ENCODE measurements at regions not wholly inside any gene's neighbourhood (a gene's known extent, or its start where the extent isn't known, plus 50 kb on each side); places are given as distances from the start of the nearest gene placed in this dataset.

DNA sequence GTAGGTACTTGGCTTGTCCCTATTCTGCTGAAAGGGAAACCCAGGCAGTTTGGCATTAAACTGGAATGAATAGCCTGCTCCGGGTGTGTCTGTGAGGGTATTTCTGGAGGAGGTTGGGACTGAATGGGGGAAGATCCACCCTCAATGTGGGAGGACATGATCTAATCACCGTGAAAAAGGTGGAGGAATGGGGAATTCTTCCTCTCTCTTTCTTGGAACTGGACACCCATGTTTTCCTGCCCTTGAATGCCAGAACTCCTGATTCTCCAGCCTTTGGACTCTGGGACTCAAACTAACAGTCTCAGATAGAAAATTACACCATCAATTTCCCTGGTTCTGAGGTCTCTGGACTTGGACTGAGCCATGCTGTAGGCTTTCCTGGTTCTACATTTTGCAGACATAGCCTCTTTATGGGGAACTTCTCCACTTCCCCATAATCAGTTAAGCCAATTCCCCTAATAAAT lies 391.7 kb downstream of the EDEM1 start:
- H3F3A ChIP-seq (ENCODE audit: insufficient read depth, low read length), result no peaks in the 10 kb centered on the region
- no peak for DNase-seq
- no peaks in the 10 kb centered on the region for H3K9me3 ChIP-seq (replicated peaks; ENCODE audit: insufficient read depth, low read length)
- H3K27me3 ChIP-seq (replicated peaks; ENCODE audit: insufficient read depth, low read length), result no peaks in the 10 kb centered on the region
- H2AFZ ChIP-seq (ENCODE audit: low read length), result no peak overlapping the region
- no peak for TF ChIP-seq EZH2 (optimal IDR thresholded peaks at IDR 0.05; ENCODE audit: low read depth, low read length)
- no peak for TF ChIP-seq EZH2phosphoT487 (IDR thresholded peaks at IDR 0.05; ENCODE audit: low read length)
- TF ChIP-seq, protein P1, sequence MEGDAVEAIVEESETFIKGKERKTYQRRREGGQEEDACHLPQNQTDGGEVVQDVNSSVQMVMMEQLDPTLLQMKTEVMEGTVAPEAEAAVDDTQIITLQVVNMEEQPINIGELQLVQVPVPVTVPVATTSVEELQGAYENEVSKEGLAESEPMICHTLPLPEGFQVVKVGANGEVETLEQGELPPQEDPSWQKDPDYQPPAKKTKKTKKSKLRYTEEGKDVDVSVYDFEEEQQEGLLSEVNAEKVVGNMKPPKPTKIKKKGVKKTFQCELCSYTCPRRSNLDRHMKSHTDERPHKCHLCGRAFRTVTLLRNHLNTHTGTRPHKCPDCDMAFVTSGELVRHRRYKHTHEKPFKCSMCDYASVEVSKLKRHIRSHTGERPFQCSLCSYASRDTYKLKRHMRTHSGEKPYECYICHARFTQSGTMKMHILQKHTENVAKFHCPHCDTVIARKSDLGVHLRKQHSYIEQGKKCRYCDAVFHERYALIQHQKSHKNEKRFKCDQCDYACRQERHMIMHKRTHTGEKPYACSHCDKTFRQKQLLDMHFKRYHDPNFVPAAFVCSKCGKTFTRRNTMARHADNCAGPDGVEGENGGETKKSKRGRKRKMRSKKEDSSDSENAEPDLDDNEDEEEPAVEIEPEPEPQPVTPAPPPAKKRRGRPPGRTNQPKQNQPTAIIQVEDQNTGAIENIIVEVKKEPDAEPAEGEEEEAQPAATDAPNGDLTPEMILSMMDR (IDR thresholded peaks at IDR 0.05; ENCODE audit: low read length), result no peak
- no peaks in the 10 kb centered on the region for H3K4me1 ChIP-seq (ENCODE audit: low read length)
- H3K4me3 ChIP-seq (ENCODE audit: low read length), result no peak overlapping the region
- H3K4me2 ChIP-seq (ENCODE audit: low read depth, low read length), result no peak overlapping the region
- H4K20me1 ChIP-seq (ENCODE audit: insufficient read depth, low read length), result no peaks in the 10 kb centered on the region
- H3K79me2 ChIP-seq (ENCODE audit: low read length), result no peaks in the 10 kb centered on the region
- H3K36me3 ChIP-seq (replicated peaks; ENCODE audit: insufficient read depth, low read length), result no peaks in the 10 kb centered on the region
- no peak overlapping the region for H3K27ac ChIP-seq (ENCODE audit: low read length)
- no peaks in the 10 kb centered on the region for H3K9me2 ChIP-seq (replicated peaks; ENCODE audit: insufficient read depth, low read length)
- no peak overlapping the region for H3K9ac ChIP-seq (ENCODE audit: low read length)

DNA sequence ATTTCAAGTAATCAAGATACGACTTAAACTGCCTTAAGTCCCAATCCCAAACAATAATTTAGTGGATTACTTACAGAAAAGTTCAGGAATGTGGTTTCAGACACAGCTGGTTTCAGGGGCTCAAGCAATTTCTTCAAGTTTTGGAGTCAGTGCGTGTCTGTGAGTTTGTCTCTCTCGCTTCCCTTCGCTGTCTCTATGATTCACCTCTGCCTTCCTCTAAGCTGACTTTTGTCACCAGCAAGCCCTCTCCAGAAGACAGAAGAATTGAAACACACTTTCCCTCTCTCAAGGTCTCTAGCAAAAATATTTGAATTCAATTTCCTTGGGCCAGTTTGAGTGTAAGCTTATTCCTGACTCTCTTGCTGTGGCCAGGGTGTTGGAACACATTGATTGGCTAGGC lies 392.4 kb downstream of the EDEM1 start:
- H3K27me3 ChIP-seq (replicated peaks; ENCODE audit: insufficient read depth, low read length), result no peaks in the 10 kb centered on the region
- H3K9me3 ChIP-seq (replicated peaks; ENCODE audit: insufficient read depth, low read length), result no peaks in the 10 kb centered on the region
- no peak overlapping the region for H3K4me3 ChIP-seq (ENCODE audit: low read length)
- H3K4me2 ChIP-seq (ENCODE audit: low read depth, low read length), result no peak overlapping the region
- H3K9me2 ChIP-seq (replicated peaks; ENCODE audit: insufficient read depth, low read length), result no peaks in the 10 kb centered on the region
- no peaks in the 10 kb centered on the region for H3K4me1 ChIP-seq (ENCODE audit: low read length)
- no peaks in the 10 kb centered on the region for H4K20me1 ChIP-seq (ENCODE audit: insufficient read depth, low read length)
- no peak for DNase-seq
- H3K79me2 ChIP-seq (ENCODE audit: low read length), result no peaks in the 10 kb centered on the region
- no peaks in the 10 kb centered on the region for H3F3A ChIP-seq (ENCODE audit: insufficient read depth, low read length)
- H3K9ac ChIP-seq (ENCODE audit: low read length), result no peak overlapping the region
- H3K36me3 ChIP-seq (replicated peaks; ENCODE audit: insufficient read depth, low read length), result no peaks in the 10 kb centered on the region
- TF ChIP-seq, protein P1 (IDR thresholded peaks at IDR 0.05; ENCODE audit: low read length), result no peak
- TF ChIP-seq EZH2phosphoT487 (IDR thresholded peaks at IDR 0.05; ENCODE audit: low read length), result no peak
- TF ChIP-seq EZH2 (optimal IDR thresholded peaks at IDR 0.05; ENCODE audit: low read depth, low read length), result no peak
- H3K27ac ChIP-seq (ENCODE audit: low read length), result no peak overlapping the region
- no peak overlapping the region for H2AFZ ChIP-seq (ENCODE audit: low read length)

DNA sequence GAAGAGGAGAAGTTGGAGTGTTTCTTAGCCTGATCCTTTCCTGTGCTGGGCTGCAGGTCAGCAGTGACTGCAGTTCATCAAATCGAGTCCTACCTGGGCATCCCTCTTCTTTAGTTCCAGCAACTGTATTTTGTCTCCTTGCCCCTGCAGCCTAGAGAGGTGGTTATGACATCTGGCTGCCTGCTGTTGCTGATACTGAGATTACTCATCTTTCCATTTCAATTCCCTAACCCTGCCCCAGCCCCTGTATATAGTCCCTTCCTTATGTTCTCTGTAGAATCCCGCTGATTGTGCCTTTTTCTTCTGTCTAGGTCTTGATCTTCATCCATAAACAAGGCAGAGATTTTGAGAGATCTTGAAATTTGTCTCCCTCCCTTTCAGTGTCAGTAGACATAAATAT lies 393.3 kb downstream of the EDEM1 start:
- no peak for DNase-seq
- Histone ChIP-seq H3K27ac (ENCODE audit: low read length) (no peak overlapping the region), H3K36me3 (replicated peaks; ENCODE audit: insufficient read depth, low read length) (no peaks in the 10 kb centered on the region), H3K27me3 (replicated peaks; ENCODE audit: insufficient read depth, low read length) (no peaks in the 10 kb centered on the region), H2AFZ (ENCODE audit: low read length) (no peak overlapping the region), H3K9me2 (replicated peaks; ENCODE audit: insufficient read depth, low read length) (no peaks in the 10 kb centered on the region), H3K4me2 (ENCODE audit: low read depth, low read length) (no peak overlapping the region), H3K4me1 (ENCODE audit: low read length) (no peaks in the 10 kb centered on the region), H3K79me2 (ENCODE audit: low read length) (no peaks in the 10 kb centered on the region), H3F3A (ENCODE audit: insufficient read depth, low read length) (no peaks in the 10 kb centered on the region), H4K20me1 (ENCODE audit: insufficient read depth, low read length) (no peaks in the 10 kb centered on the region), H3K4me3 (ENCODE audit: low read length) (no peak overlapping the region), H3K9ac (ENCODE audit: low read length) (no peak overlapping the region), H3K9me3 (replicated peaks; ENCODE audit: insufficient read depth, low read length) (no peaks in the 10 kb centered on the region)
- no peak for TF ChIP-seq EZH2 (optimal IDR thresholded peaks at IDR 0.05; ENCODE audit: low read depth, low read length)
- TF ChIP-seq EZH2phosphoT487 (IDR thresholded peaks at IDR 0.05; ENCODE audit: low read length), result no peak
- TF ChIP-seq, protein P1 (IDR thresholded peaks at IDR 0.05; ENCODE audit: low read length), result no peak
